ENCODE measurements at regions not wholly inside any gene's neighbourhood (a gene's known extent, or its start where the extent isn't known, plus 50 kb on each side); places are given as distances from the start of the nearest gene placed in this dataset.

- TF ChIP-seq, protein P1, sequence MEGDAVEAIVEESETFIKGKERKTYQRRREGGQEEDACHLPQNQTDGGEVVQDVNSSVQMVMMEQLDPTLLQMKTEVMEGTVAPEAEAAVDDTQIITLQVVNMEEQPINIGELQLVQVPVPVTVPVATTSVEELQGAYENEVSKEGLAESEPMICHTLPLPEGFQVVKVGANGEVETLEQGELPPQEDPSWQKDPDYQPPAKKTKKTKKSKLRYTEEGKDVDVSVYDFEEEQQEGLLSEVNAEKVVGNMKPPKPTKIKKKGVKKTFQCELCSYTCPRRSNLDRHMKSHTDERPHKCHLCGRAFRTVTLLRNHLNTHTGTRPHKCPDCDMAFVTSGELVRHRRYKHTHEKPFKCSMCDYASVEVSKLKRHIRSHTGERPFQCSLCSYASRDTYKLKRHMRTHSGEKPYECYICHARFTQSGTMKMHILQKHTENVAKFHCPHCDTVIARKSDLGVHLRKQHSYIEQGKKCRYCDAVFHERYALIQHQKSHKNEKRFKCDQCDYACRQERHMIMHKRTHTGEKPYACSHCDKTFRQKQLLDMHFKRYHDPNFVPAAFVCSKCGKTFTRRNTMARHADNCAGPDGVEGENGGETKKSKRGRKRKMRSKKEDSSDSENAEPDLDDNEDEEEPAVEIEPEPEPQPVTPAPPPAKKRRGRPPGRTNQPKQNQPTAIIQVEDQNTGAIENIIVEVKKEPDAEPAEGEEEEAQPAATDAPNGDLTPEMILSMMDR (IDR thresholded peaks at IDR 0.05; ENCODE audit: control extremely low read depth in 1 of 3, insufficient read depth in 1 of 3, low read depth in 1 of 3, low read length in 3 of 3) = no peak
- TF ChIP-seq EP300 (IDR thresholded peaks at IDR 0.05; ENCODE audit: borderline replicate concordance in 1 of 2, low read depth in 2 of 2, low read length in 2 of 2) = no peak
Observed at GRCh38 chr5:3218916-3219650, 376.5 kb upstream of the IRX1 start.
